H9 (cell line): ENCODE measurements at regions not wholly inside any gene's neighbourhood (a gene's known extent, or its start where the extent isn't known, plus 50 kb on each side); places are given as distances from the start of the nearest gene placed in this dataset.

ENCODE experiments used
- DNase-seq: peaks from one replicate; pipeline ENCODE4 v3.0.0-alpha.2; 2017
- H2AFZ ChIP-seq: one replicate; pipeline ENCODE4 v1.6.1; 2013; ENCODE audit warnings: mild to moderate bottlenecking, low read length, control low read depth, moderate library complexity
- H2AK5ac ChIP-seq: 2 replicates; pipeline ENCODE4 v1.6.1; 2013; ENCODE audit warnings: low read length, control low read depth, mixed read lengths; ENCODE audit not compliant: insufficient read length
- H2BK120ac ChIP-seq: one replicate; pipeline ENCODE4 v1.6.1; 2013; ENCODE audit warnings: low read depth, mild to moderate bottlenecking, low read length, control low read depth, inconsistent platforms; ENCODE audit not compliant: poor library complexity, severe bottlenecking
- H2BK12ac ChIP-seq: 2 replicates; pipeline ENCODE4 v1.6.1; 2013; ENCODE audit warnings: low read length, control low read depth, mixed read lengths, low read depth; ENCODE audit not compliant: insufficient read length
- H2BK15ac ChIP-seq: 2 replicates; pipeline ENCODE4 v1.6.1; 2013; ENCODE audit warnings: low read depth, low read length, control low read depth
- H2BK20ac ChIP-seq: one replicate; pipeline ENCODE4 v1.6.1; 2013; ENCODE audit warnings: low read depth, mild to moderate bottlenecking, low read length, control low read depth, inconsistent platforms; ENCODE audit not compliant: poor library complexity, severe bottlenecking
- H2BK5ac ChIP-seq: 2 replicates; pipeline ENCODE4 v1.6.1; 2013; ENCODE audit warnings: low read length, control low read depth, mixed read lengths; ENCODE audit not compliant: insufficient read length
- H3K14ac ChIP-seq: 2 replicates; pipeline ENCODE4 v1.6.1; 2013; ENCODE audit warnings: low read length, control low read depth; ENCODE audit not compliant: insufficient read depth
- H3K18ac ChIP-seq: 2 replicates; pipeline ENCODE4 v1.6.1; 2013; ENCODE audit warnings: low read depth, mild to moderate bottlenecking, mixed read lengths, low read length, control low read depth; ENCODE audit not compliant: insufficient read length
- H3K23ac ChIP-seq: 2 replicates; pipeline ENCODE4 v1.6.1; 2013; ENCODE audit warnings: low read length, control low read depth, mixed read lengths, low read depth; ENCODE audit not compliant: insufficient read length
- H3K23me2 ChIP-seq: 2 replicates; pipeline ENCODE4 v1.6.1; 2013; ENCODE audit warnings: low read depth, mild to moderate bottlenecking, mixed read lengths, low read length, control low read depth; ENCODE audit not compliant: insufficient read length, poor library complexity, severe bottlenecking
- H3K27ac ChIP-seq: 2 replicates; pipeline ENCODE4 v1.5.1; 2013; ENCODE audit warnings: low read length, control low read depth, mixed read lengths, low read depth; ENCODE audit not compliant: insufficient read length
- H3K27me3 ChIP-seq: 2 replicates; pipeline ENCODE4 v1.6.1; 2013; ENCODE audit warnings: low read length, control low read depth, inconsistent platforms; ENCODE audit not compliant: insufficient read depth
- H3K4ac ChIP-seq: 2 replicates; pipeline ENCODE4 v1.6.1; 2013; ENCODE audit warnings: low read depth, mild to moderate bottlenecking, control low read depth, inconsistent platforms, low read length, moderate library complexity
- H3K4me1 ChIP-seq: 2 replicates; pipeline ENCODE4 v1.6.1; 2013; ENCODE audit warnings: low read length, control low read depth, inconsistent platforms; ENCODE audit not compliant: insufficient read depth
- H3K4me2 ChIP-seq: 2 replicates; pipeline ENCODE4 v1.6.1; 2013; ENCODE audit warnings: low read length, control low read depth, mixed read lengths; ENCODE audit not compliant: insufficient read length, insufficient read depth
- H3K56ac ChIP-seq: 2 replicates; pipeline ENCODE4 v1.6.1; 2013; ENCODE audit warnings: low read depth, mild to moderate bottlenecking, mixed read lengths, low read length, control low read depth; ENCODE audit not compliant: insufficient read length
- H3K79me1 ChIP-seq: 2 replicates; pipeline ENCODE4 v1.6.1; 2013; ENCODE audit warnings: low read depth, mild to moderate bottlenecking, moderate library complexity, low read length, control low read depth, inconsistent platforms; ENCODE audit not compliant: insufficient read depth, poor library complexity, severe bottlenecking
- H3K79me2 ChIP-seq: 2 replicates; pipeline ENCODE4 v1.6.1; 2013; ENCODE audit warnings: low read length, control low read depth, inconsistent platforms; ENCODE audit not compliant: insufficient read depth
- H3K9ac ChIP-seq: 2 replicates; pipeline ENCODE4 v1.6.1; 2013; ENCODE audit warnings: low read length, control low read depth, mixed read lengths; ENCODE audit not compliant: insufficient read length; ENCODE audit errors: extremely low read depth
- H3K9me3 ChIP-seq: one replicate; pipeline ENCODE4 v1.6.1; 2013; ENCODE audit warnings: low read depth, low read length, inconsistent platforms; ENCODE audit not compliant: control insufficient read depth
- H3T11ph ChIP-seq: one replicate; pipeline ENCODE4 v1.6.1; 2013; ENCODE audit warnings: mild to moderate bottlenecking, low read length, control low read depth, inconsistent platforms
- H4K20me1 ChIP-seq: one replicate; pipeline ENCODE4 v1.6.1; 2013; ENCODE audit not compliant: control insufficient read depth, insufficient read length, insufficient read depth
- H4K5ac ChIP-seq: 2 replicates; pipeline ENCODE4 v1.6.1; 2013; ENCODE audit warnings: low read depth, mild to moderate bottlenecking, mixed read lengths, low read length, control low read depth; ENCODE audit not compliant: insufficient read length
- H4K8ac ChIP-seq: replicated peaks from 2 replicates; pipeline ENCODE4 v1.6.1; 2013; ENCODE audit warnings: low read length, control low read depth, mixed read lengths, low read depth; ENCODE audit not compliant: insufficient read length
- H4K91ac ChIP-seq: 2 replicates; pipeline ENCODE4 v1.6.1; 2013; ENCODE audit warnings: low read depth, mild to moderate bottlenecking, moderate library complexity, mixed read lengths, low read length, control low read depth; ENCODE audit not compliant: insufficient read length
- H3K27ac Mint-ChIP-seq, 3 experiments: 2 replicates in 2 of 3; 3 replicates in 1 of 3; pipeline ENCODE4 v1.8.0; 2020 to 2021; ENCODE audit warnings: mixed read lengths in 3 of 3, mild to moderate bottlenecking in 1 of 3, moderate library complexity in 1 of 3
- H3K27me3 Mint-ChIP-seq: 2 replicates; pipeline ENCODE4 v1.8.0; 2021; ENCODE audit warnings: low read depth, mild to moderate bottlenecking, moderate library complexity, mixed read lengths
- H3K36me3 Mint-ChIP-seq, 3 experiments: 2 replicates in 2 of 3; 3 replicates in 1 of 3; pipeline ENCODE4 v1.8.0; 2020 to 2021; ENCODE audit warnings: low read depth in 3 of 3, mixed read lengths in 3 of 3; ENCODE audit not compliant: insufficient read depth in 1 of 3
- H3K4me1 Mint-ChIP-seq, 2 experiments: 2 replicates each; pipeline ENCODE4 v1.8.0; 2020; ENCODE audit warnings: mixed read lengths in 2 of 2
- H3K4me3 Mint-ChIP-seq, 2 experiments: 2 replicates in 1 of 2; 3 replicates in 1 of 2; pipeline ENCODE4 v1.8.0; 2020 to 2021; ENCODE audit warnings: mild to moderate bottlenecking in 2 of 2, mixed read lengths in 2 of 2, moderate library complexity in 1 of 2
- H3K9me3 Mint-ChIP-seq, 2 experiments: 2 replicates in 1 of 2; 3 replicates in 1 of 2; pipeline ENCODE4 v1.8.0; 2020; ENCODE audit warnings: mild to moderate bottlenecking in 2 of 2, mixed read lengths in 2 of 2, moderate library complexity in 1 of 2
- WGBS: extraction: QIAGEN DNeasy Blood & Tissue Kit; methylation state at CpG from one replicate; pipeline ENCODE4 v1.1.7; 2013; ENCODE audit warnings: missing lambda C conversion rate, low lambda C conversion rate, mixed read lengths; ENCODE audit not compliant: insufficient read length; ENCODE audit errors: extremely low coverage; 5-methylcytosine and 5-hydroxymethylcytosine counted together
- TF ChIP-seq, protein P1 (sequence below): fragments of 200-600 bp; sonication (generic); conservative IDR thresholded peaks from 3 replicates; pipeline ENCODE4 v1.8.0; 2021; ENCODE audit warnings: antibody characterized with exemption, mild to moderate bottlenecking

DNA sequence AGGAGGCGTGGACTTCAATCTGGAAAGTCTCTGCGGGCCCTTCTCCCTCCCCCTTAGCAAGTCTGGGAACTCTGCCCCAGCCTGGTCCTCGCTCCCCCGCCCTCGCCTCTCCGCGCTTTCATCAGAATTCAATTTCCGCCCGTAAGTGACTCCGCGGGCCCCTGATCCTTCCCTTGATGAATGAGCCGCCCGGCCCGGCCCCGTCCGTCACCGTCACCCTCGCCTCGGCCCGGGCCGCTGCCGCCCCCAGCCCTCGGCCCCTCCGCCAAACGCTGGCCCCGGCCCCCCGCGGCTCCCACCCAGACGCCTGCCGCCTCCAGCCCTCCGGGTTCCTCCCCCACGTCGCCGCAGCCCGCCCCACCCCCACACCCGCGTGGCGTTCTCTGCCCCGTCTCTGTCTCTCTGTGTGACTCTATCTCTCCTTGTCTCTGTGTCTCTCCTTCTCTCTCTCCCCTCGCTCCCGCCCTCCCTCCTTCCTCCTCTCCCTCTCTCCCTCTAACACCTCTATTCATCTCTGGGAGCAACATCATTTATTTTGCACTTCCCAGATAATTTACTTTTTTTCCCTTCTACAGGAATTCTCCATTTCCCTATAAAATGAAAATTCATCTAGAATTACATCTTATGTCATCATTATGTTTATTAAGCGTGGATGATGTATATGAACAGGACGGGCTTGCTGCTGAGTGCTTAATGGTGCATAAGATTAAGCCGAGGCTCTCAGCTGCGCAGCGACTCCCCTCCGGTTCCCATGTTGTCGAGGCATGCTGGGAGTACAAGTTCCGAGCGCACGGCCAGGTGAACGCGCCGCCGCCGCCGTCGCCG, 91.2 kb upstream of the PAX2 start:
- H3K9me3 ChIP-seq, result no peaks in the 10 kb centered on the region
- H3K79me2 ChIP-seq, result no peaks in the 10 kb centered on the region
- H2BK15ac ChIP-seq, result no peak overlapping the region
- peaks cover 2 to 15% of the 10 kb centered on the region in 2 experiments; a peak in 4 of 5 replicates for H3K9me3 Mint-ChIP-seq
- no peak overlapping the region for H4K8ac ChIP-seq
- no peak overlapping the region for H3K9ac ChIP-seq
- no peak overlapping the region for H4K91ac ChIP-seq
- H3K4me1 Mint-ChIP-seq, result peaks cover 17 to 37% of the 10 kb centered on the region in 2 experiments
- no peaks in the 10 kb centered on the region for H3K79me1 ChIP-seq
- H2AK5ac ChIP-seq, result no peak overlapping the region
- H3K27ac ChIP-seq, result no peak overlapping the region
- H3K4me1 ChIP-seq, result no peaks in the 10 kb centered on the region; the same call in 1 of the 2 replicates
- H3K56ac ChIP-seq, result no peak overlapping the region
- peak overlapping the region; percentile 90 for H3K4me2 ChIP-seq
- H2BK12ac ChIP-seq, result no peak overlapping the region
- DNase-seq, result peak; percentile 66
- peaks cover 0 to 8% (median 2%) of the 10 kb centered on the region in 3 experiments; a peak in 1 of 7 replicates for H3K36me3 Mint-ChIP-seq
- no peak overlapping the region for H2BK5ac ChIP-seq
- peak overlapping the region; percentile 60 to 84 for H3K4me3 Mint-ChIP-seq
- no peaks in the 10 kb centered on the region for H4K20me1 ChIP-seq
- no peak overlapping the region for H2BK20ac ChIP-seq
- H3K23me2 ChIP-seq, result peaks cover 27% of the 10 kb centered on the region
- no peak overlapping the region for H3K23ac ChIP-seq
- WGBS, result no CpG with 5 or more reads among the region's 59 CpGs
- H3K27me3 ChIP-seq, result peaks cover 44% of the 10 kb centered on the region
- H3T11ph ChIP-seq, result no peak overlapping the region
- H3K27me3 Mint-ChIP-seq, result peaks cover 83% of the 10 kb centered on the region
- H2BK120ac ChIP-seq, result no peak overlapping the region
- H4K5ac ChIP-seq, result no peak overlapping the region
- no peak overlapping the region for H3K18ac ChIP-seq
- no peak overlapping the region for H3K14ac ChIP-seq
- TF ChIP-seq, protein P1, sequence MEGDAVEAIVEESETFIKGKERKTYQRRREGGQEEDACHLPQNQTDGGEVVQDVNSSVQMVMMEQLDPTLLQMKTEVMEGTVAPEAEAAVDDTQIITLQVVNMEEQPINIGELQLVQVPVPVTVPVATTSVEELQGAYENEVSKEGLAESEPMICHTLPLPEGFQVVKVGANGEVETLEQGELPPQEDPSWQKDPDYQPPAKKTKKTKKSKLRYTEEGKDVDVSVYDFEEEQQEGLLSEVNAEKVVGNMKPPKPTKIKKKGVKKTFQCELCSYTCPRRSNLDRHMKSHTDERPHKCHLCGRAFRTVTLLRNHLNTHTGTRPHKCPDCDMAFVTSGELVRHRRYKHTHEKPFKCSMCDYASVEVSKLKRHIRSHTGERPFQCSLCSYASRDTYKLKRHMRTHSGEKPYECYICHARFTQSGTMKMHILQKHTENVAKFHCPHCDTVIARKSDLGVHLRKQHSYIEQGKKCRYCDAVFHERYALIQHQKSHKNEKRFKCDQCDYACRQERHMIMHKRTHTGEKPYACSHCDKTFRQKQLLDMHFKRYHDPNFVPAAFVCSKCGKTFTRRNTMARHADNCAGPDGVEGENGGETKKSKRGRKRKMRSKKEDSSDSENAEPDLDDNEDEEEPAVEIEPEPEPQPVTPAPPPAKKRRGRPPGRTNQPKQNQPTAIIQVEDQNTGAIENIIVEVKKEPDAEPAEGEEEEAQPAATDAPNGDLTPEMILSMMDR, result no peak
- H2AFZ ChIP-seq, result no peak overlapping the region
- no peak overlapping the region for H3K4ac ChIP-seq
- no peak overlapping the region for H3K27ac Mint-ChIP-seq
